ENCODE measurements at regions not wholly inside any gene's neighbourhood (a gene's known extent, or its start where the extent isn't known, plus 50 kb on each side); places are given as distances from the start of the nearest gene placed in this dataset.
A peak's percentile ranks its signal among the peaks of the same experiment; 100 is the strongest.

- no peak overlapping the region for H3K4me3 ChIP-seq (replicated peaks; ENCODE audit: low read depth, low read length)
- TF ChIP-seq CTCF (IDR thresholded peaks at IDR 0.05; ENCODE audit: low read length, missing control alignments): no peak
- no peak for DNase-seq (ENCODE audit: low read depth)
These were observed 1524.7 kb upstream of the TMEM132C start for GRCh38 chr12:126742241-126742641.

- H3K4me3 ChIP-seq (replicated peaks; ENCODE audit: low read depth, low read length): no peak overlapping the region
- peak; percentile 36 for DNase-seq (ENCODE audit: low read depth)
- TF ChIP-seq CTCF (IDR thresholded peaks at IDR 0.05; ENCODE audit: low read length, missing control alignments): peak; percentile 76
These were observed 1519.3 kb upstream of the TMEM132C start for GRCh38 chr12:126747530-126748149.

- no peak overlapping the region for H3K4me3 ChIP-seq (replicated peaks; ENCODE audit: low read depth, low read length)
- no peak for TF ChIP-seq CTCF (IDR thresholded peaks at IDR 0.05; ENCODE audit: low read length, missing control alignments)
- DNase-seq (ENCODE audit: low read depth): no peak
These were observed 1514.9 kb upstream of the TMEM132C start for GRCh38 chr12:126752021-126752420.

- no peak overlapping the region for H3K4me3 ChIP-seq (replicated peaks; ENCODE audit: low read depth, low read length)
- no peak for TF ChIP-seq CTCF (IDR thresholded peaks at IDR 0.05; ENCODE audit: low read length, missing control alignments)
- DNase-seq (ENCODE audit: low read depth): no peak
These were observed 1509.6 kb upstream of the TMEM132C start for GRCh38 chr12:126757326-126757725.

- no peak for DNase-seq (ENCODE audit: low read depth)
- H3K4me3 ChIP-seq (replicated peaks; ENCODE audit: low read depth, low read length): no peak overlapping the region
- TF ChIP-seq CTCF (IDR thresholded peaks at IDR 0.05; ENCODE audit: low read length, missing control alignments): no peak
These were observed 1506.9 kb upstream of the TMEM132C start for GRCh38 chr12:126760092-126760491.

GRCh38 chr12:126761420-126761819 is 1505.5 kb upstream of the TMEM132C start:
- TF ChIP-seq CTCF (IDR thresholded peaks at IDR 0.05; ENCODE audit: low read length, missing control alignments): no peak
- no peak for DNase-seq (ENCODE audit: low read depth)
- H3K4me3 ChIP-seq (replicated peaks; ENCODE audit: low read depth, low read length): no peak overlapping the region

GRCh38 chr12:126762150-126762549 is 1504.8 kb upstream of the TMEM132C start:
- TF ChIP-seq CTCF (IDR thresholded peaks at IDR 0.05; ENCODE audit: low read length, missing control alignments): no peak
- no peak overlapping the region for H3K4me3 ChIP-seq (replicated peaks; ENCODE audit: low read depth, low read length)
- no peak for DNase-seq (ENCODE audit: low read depth)

Data from fibroblast of pulmonary artery (primary cell).